ENCODE measurements at regions not wholly inside any gene's neighbourhood (a gene's known extent, or its start where the extent isn't known, plus 50 kb on each side); places are given as distances from the start of the nearest gene placed in this dataset.

GRCh38 chr2:215780313-215780712, 233.0 kb downstream of the MREG start:
- no peaks in the 10 kb centered on the region for H3K9me1 ChIP-seq (ENCODE audit: control insufficient read depth, insufficient read depth, low read length)
- in situ Hi-C loops (cut with MboI) (no loop called here), intact Hi-C loops (cut with micrococcal nuclease) (no loop called here)
- FAIRE-seq (no peak), DNase-seq (ENCODE audit: extremely low read depth in 1 of 4, low spot score in 3 of 4) (no peak), ATAC-seq (no peak)
- H3K27me3 ChIP-seq (ENCODE audit: control insufficient read depth in 2 of 2, insufficient read depth in 2 of 2, low read length in 2 of 2) = no peaks in the 10 kb centered on the region
- BruUV-seq (replicated peaks) = no TSS peak
- CTCF ChIA-PET (ENCODE audit: low intra/inter-chr PET ratio) = no interaction called here
- H2AFZ ChIP-seq (ENCODE audit: low read depth, low read length) = peak overlapping the region; percentile 62; the same call in 1 of the 2 replicates
- no peak overlapping the region for H3K4me2 ChIP-seq (ENCODE audit: insufficient read depth, low read length)
- POLR2A ChIA-PET = interaction anchor here (0.9 kb wide), 1 partner anchor 11 kb away, joined by 3 read pairs; no protein-coding TSS in a partner anchor
- no peaks in the 10 kb centered on the region for H3K79me2 ChIP-seq (ENCODE audit: control insufficient read depth, insufficient read depth, low read length)
- no peaks in the 10 kb centered on the region for H4K20me1 ChIP-seq (replicated peaks; ENCODE audit: control insufficient read depth, insufficient read depth, low read length)
- no peaks in the 10 kb centered on the region for H3K9me3 ChIP-seq (replicated peaks; ENCODE audit: control insufficient read depth, insufficient read depth, low read depth, low read length)
- H3K4me1 ChIP-seq (replicated peaks in 1 of 2; ENCODE audit: control insufficient read depth in 2 of 2, insufficient read depth in 2 of 2, low read length in 2 of 2) = peaks cover 0 to 7% of the 10 kb centered on the region in 2 experiments; a peak in 3 of 5 replicates
- H3K27ac ChIP-seq (ENCODE audit: extremely low read depth, low read depth, low read length) = no peak overlapping the region
- 12% methylated on average over 5 of the region's 5 CpGs for WGBS (ENCODE audit: insufficient coverage, low coverage, missing lambda C conversion rate)
- TF ChIP-seq, protein P1, sequence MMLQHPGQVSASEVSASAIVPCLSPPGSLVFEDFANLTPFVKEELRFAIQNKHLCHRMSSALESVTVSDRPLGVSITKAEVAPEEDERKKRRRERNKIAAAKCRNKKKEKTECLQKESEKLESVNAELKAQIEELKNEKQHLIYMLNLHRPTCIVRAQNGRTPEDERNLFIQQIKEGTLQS (IDR thresholded peaks at IDR 0.05) = peak; percentile 91
- TF ChIP-seq, protein P1 (CRISPR knock-in tag; conservative IDR thresholded peaks at IDR 0.05) = no peak
- TF ChIP-seq ATF7 (IDR thresholded peaks at IDR 0.05) (peak; percentile 91), JUND (IDR thresholded peaks at IDR 0.05; ENCODE audit: borderline replicate concordance, low read depth, low read length) (peak; percentile 72; the same call in 1 of the 2 replicates), JUND (tag; IDR thresholded peaks at IDR 0.05; ENCODE audit: borderline replicate concordance, low read depth, low read length) (peak; percentile 82), SP2 (IDR thresholded peaks at IDR 0.05; ENCODE audit: extremely low read depth, low read depth, low read length, poor library complexity, severe bottlenecking) (no peak), MAFF (IDR thresholded peaks at IDR 0.05; ENCODE audit: low read length) (no peak)
- H3K9ac ChIP-seq (ENCODE audit: insufficient read depth in 1 of 2, low read depth in 2 of 2, low read length in 2 of 2) = no peak overlapping the region
- no peak overlapping the region for H3K4me3 ChIP-seq
- no peaks in the 10 kb centered on the region for H3K36me3 ChIP-seq (ENCODE audit: control insufficient read depth, insufficient read depth, low read length)
